GM18951 (cell line): ENCODE measurements at regions not wholly inside any gene's neighbourhood (a gene's known extent, or its start where the extent isn't known, plus 50 kb on each side); places are given as distances from the start of the nearest gene placed in this dataset.

Experiments
- POLR2A ChIP-seq: IDR thresholded peaks from 4 replicates; pipeline ENCODE4 v1.6.1; 2011; ENCODE audit warnings: mild to moderate bottlenecking; ENCODE audit not compliant: insufficient read length, insufficient read depth; ENCODE audit errors: extremely low read depth
- in situ Hi-C: fragments of 300-500 bp; cut with MboI; formaldehyde crosslinking; loops from one replicate; pipeline ENCODE4 v1.12.0; 2022; ENCODE audit warnings: low sequenced_read_pairs, mixed read lengths, inconsistent platforms; ENCODE audit not compliant: unreplicated experiment

DNA sequence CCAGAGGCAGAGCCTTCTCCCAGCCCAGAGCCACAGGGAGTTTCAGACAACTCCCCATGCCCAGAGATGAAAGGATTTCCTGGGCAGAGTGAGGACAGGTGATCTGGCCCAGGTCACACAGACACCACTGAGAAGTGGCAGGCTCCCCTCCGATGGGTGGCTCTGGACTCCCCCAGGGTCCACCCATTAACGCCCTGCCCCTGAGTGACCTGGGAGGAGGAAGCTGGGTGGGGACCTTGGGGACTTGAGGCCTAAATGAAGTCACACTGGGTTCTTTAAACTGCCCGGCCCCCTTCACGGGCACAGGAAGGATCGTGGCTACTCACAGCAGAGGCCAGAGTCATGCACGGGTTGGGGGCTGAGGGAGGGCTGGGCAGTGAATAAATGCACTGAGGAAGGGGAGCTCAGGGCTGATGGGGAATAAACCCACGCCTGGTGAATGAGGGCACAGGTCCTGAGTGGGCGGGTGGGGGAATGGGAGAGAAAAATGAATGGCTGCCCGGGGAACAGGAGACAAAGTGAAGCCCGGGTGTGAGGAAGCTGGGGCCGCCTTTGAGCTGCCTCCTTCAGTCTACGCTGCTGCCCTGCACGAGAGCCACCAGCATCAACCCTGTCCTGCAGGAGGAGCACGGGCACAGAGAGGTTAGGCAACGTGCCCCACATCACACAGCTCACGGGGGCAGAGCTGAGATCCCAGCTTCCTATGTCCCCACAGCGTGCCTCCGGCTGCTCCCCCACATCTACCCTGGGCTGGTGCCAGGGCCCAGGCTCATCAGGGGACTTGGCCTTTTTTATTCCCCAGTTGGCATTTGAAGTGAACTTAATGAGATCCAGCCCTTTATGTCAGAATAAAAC lies 404.3 kb downstream of the MATN1 start:
- in situ Hi-C loops, result no loop called here
- no peak for TF ChIP-seq POLR2A

DNA sequence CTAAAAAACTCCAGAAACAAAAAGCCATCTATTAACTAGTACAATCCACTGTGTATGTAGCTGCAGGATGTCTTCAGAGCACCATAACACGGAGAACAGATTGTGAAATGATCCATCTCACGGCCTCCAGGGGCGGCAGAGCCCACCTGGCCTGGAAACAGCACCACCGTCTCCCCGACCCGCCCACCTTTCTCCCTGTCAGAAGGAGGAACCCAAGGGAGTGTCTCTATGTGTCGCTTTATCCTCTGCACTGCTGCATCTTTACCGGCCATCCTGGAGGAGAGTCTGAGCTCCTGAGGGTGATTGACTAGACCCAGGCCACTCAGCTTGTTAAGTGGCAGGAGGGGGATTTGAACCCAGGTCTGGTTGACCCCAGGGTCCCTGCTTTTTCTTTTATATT lies 405.0 kb downstream of the MATN1 start:
- in situ Hi-C loops, result no loop called here
- no peak for TF ChIP-seq POLR2A

DNA sequence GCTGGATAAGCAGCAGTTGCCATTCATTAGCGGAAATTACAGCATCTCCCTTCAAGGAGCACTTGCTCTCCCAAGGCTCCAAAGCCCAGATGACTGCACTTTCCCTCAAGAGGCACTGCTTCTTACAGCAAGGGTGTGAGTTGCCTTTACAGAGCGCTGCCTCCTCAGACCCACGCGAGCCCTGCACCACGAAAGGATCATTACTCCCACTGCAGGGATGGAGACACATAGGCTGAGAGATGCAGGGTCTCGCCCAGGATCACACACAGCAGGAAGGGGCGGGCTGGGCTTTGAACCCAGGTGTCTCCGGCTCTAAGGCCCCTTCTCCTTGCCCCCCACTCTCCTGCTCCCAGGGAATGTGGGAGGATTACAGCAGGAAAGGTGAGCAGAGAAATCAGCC lies 405.5 kb downstream of the MATN1 start:
- TF ChIP-seq POLR2A, result no peak
- in situ Hi-C loops, result no loop called here

DNA sequence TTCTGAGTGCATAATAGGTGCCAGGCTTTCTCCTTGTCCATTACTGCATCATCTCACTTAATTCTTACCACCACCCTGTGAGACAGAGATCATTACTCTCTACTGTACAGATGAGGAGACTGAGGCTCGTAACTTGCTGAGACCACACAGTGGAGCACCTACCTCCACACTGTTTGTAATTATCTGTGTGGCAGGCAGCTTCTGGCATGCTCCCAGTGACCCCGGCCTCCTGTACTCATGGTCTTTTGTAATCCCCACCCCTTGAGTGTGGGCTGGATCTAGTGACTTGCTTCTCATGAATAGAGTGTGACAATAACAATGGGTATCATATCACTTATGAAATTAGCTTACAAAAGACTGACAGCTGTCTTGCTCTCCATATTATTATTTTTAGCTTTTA lies 407.3 kb downstream of the MATN1 start:
- no peak for TF ChIP-seq POLR2A
- in situ Hi-C loops, result no loop called here

DNA sequence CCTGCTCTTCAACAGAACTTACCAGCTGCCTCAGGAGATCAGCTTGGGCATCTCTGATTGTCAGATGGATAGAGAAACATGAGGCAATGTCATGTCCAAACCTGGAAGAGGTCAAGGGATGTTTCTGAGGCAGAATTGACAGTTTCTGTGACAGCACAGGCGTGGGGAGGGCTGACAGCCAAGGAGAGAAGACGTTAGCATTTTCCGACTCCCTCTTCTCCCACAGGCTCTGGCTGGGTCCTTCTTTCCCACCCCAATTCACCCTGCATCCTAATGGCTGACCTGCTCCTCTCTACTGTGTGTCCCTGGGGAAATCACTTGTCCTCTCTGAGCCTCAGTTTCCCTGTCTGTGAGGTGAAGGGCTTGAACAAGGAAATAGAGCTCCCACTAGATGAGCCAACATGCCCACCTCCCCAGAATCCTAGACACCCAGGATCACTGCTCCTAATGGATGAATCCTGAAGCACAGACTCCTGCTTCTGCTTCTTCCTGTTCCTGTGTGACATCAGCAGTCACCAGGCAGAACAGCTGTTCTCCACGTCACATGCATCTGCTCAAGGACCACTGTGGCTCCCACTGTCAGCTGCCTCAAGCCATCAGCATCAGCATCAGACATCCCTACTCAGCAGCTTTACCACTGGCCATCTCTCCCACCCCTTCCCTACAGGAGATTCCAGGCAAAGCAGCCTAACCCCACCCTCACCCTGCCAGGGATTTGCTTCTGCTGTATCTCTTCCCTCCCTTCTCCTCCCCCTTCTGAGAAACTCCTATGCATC lies 408.0 kb downstream of the MATN1 start:
- in situ Hi-C loops, result no loop called here
- no peak for TF ChIP-seq POLR2A

DNA sequence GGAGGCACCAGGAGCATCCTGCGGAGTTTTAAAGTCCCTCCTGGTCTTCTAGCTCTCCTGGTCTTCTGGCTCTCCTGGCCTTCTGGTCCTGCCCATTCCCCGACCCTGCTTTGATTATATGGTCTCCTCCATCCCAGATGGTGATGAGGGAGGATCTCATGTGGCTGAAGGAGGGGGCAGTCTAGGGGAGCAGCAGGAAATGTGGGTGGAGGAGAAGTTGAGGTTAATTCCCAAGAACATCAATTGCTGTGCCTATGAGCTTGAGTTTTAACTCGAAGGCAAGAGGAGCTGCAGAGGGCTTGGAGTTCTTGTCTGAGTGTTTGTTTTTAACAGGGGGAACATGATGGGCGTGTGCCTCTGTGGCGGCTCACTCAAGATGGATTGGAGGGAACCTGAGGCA lies 408.8 kb downstream of the MATN1 start:
- TF ChIP-seq POLR2A, result no peak
- in situ Hi-C loops, result no loop called here

DNA sequence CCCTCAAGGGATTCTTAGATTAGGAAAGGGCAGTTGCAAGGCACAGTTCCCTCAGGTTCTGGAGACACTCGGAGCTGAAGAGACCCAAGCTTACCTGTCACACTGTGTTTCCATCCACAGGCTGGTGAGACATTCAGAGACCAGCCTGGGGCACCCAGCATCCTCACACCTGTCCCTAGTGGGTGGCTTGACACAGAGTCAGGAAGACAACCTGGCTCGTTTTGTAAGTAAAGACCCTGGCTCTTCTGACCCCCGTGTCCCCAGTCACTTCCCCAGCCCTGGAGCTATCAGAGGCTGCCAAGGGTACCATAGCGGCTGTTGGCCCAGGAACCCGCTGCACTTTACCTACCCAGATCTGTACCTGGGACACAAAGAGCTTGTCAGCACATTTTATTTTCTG lies 409.8 kb downstream of the MATN1 start:
- in situ Hi-C loops, result no loop called here
- no peak for TF ChIP-seq POLR2A

DNA sequence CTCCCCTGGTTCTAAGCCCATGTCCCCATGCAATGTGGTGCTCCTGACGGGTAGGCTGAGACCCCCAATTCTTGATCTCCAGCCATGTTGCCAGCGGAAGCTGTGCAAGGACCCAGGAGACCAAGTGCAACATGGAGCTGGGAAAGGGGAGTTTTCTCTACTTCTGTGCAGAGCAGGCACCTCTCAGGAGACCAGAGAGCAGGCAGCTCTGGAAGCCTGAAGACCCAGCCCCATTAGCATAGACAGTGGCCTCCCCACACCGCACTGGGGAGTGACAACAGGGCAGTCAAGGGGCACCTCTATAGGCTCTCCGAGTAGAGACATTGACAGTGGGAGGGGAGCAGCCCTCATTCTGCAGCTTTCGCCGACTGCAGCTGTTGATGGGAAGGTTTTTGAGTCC lies 410.2 kb downstream of the MATN1 start:
- TF ChIP-seq POLR2A, result no peak
- in situ Hi-C loops, result no loop called here

DNA sequence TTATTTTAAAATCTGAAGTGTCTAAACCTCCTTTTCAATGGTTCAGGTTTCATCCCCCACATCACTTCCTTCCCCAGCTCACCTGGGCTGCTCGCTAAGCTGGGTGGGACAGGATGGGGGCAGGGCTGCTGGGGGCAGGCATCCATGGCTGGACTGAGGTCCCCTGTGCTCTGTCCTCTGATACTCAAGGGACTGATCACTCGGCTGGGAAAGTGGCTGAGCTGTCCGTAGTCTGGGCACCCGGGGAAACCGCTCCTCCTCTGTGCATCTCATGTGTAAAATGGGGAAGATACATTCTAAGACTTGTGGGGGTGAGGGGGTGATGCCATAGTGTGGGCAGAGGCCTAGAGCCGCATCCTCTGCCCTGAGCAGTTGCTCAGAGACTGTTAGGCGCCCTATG lies 411.2 kb downstream of the MATN1 start:
- TF ChIP-seq POLR2A, result no peak
- in situ Hi-C loops, result no loop called here

DNA sequence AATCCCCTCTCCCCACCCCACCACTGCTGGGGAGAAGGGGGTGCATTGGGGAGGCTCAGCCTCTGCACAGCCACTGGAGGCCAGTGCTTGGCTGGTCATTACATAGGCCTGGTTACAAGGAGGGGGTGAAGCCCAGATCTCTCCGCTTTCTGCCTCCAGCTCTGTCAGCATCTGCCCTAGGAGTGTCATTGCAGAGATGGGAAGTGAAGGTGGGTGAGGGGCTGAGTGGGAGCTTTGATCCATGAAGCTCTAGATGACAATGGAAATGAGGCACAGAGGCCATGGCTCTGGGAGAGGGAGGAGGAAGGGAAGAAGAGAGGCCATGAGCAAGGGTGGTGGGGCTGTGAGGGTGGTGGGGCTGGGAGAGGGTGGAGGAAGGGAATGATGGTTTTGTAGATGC lies 411.6 kb downstream of the MATN1 start:
- in situ Hi-C loops, result no loop called here
- TF ChIP-seq POLR2A, result no peak

DNA sequence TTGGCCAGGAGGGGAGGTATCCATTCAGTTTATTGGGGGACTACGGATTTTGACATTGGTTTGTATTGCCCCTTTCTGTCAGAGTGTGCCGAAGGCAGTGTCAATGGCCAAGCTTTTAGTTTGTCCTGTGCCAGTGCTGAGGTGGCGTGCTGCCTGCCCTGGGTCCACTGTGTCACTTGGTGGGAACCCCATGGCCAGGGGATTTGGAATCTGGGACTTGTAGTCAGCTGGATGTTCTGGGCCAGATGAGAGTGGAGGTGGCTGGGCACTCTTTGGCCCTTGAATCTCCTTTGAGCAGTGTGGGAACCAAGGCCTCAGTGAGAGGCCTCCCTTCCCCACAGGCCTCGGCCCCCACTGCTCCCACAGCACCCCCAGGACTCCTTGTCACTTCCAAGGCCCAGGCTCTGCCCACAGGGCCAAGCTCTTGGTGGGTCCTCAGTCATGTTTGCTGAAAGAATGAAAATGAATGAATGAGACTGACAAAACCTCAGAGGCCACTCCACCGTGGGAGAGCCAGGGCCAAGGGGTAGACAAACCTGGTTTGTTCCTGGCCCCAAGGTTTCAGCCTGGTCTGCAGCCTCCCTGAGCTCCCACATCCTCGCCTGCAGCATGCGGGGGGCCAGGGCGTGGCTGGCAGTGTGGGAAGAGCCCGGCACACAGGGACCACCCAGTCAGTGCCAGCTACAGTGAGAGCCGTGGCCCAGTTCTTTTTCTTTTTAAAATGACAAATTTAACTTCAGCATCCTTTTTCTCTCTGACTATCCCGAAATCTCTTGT lies 412.2 kb downstream of the MATN1 start:
- no peak for TF ChIP-seq POLR2A

DNA sequence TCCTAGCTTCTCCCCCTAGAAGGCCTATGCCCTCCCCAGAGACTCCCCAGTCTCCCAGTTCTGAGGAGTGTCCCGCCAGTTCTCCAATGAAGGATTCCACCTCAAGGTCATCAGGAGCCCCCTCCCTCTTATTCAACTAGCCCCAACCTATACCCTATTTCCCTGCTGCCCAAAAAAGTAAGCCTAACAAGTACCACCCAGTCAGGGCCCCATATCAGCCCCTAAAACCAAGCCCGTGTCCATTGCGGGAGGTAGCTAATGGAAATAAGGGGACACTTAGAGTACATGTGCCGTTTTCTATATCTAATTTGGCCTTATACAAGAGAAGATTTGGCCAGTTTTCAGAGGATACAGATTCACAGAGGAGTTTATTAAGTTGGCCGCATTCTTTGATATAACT lies 416.2 kb downstream of the MATN1 start:
- in situ Hi-C loops, result no loop called here
- TF ChIP-seq POLR2A, result no peak

More for the DNA sequence above, 412.2 kb downstream of the MATN1 start:
- in situ Hi-C loops, result no loop called here

DNA sequence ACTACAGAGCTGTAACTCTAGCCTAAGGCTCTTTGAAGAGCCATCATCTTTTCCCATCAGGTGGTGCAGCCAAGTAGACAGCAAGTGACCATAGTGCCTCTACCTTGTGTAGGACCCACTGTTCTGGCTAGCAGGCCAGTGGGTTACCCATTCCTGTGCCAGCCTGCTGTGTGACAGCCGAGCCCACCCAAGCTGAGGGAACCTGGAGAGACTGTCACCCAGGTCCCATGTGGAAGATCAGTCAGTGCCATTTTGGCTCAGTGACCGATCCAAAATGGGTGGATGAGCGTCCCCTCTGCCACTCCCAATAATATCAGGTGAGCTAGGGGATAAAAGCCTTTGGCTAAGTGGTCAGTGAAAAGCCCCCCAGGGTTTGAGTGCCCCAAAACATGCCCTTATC lies 417.9 kb downstream of the MATN1 start:
- in situ Hi-C loops, result no loop called here
- TF ChIP-seq POLR2A, result no peak
